ENCODE measurements at regions not wholly inside any gene's neighbourhood (a gene's known extent, or its start where the extent isn't known, plus 50 kb on each side); places are given as distances from the start of the nearest gene placed in this dataset.

DNA sequence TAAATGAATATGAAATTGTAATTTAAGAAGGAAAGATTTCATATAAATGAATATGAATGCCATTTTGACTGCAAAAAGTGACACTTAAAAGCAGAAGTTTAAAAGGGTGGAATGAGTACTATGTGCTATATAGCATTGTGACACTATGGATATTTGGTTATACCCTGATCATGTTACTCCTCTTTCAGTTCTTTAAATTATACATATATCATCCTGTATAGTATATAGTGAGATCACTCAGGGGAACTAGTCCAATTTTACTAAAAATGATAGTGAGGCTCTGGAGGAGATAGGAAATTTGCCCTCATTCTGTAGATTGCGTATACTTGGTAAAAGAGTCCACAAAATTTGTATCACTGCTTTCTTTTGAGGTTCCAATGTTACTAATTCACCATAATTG lies 155.7 kb upstream of the BTG1 start:
- DNase-seq (no peak), ATAC-seq (no peak)
- 100% methylated on average over 1 of the region's 1 CpG for WGBS
- intact Hi-C loops (cut with DNase I): no loop called here
- no peak overlapping the region for H3K27ac ChIP-seq (ENCODE audit: low read length)
- no peak overlapping the region for H3K4me3 ChIP-seq (ENCODE audit: low read length)
- H3K27me3 ChIP-seq (ENCODE audit: control insufficient read depth, insufficient read depth): no peaks in the 10 kb centered on the region
- H3K4me1 ChIP-seq (ENCODE audit: control insufficient read depth, insufficient read depth, low read length): peaks cover 5% of the 10 kb centered on the region
- no peaks in the 10 kb centered on the region for H3K9me3 ChIP-seq (ENCODE audit: control insufficient read depth, low read length)

DNA sequence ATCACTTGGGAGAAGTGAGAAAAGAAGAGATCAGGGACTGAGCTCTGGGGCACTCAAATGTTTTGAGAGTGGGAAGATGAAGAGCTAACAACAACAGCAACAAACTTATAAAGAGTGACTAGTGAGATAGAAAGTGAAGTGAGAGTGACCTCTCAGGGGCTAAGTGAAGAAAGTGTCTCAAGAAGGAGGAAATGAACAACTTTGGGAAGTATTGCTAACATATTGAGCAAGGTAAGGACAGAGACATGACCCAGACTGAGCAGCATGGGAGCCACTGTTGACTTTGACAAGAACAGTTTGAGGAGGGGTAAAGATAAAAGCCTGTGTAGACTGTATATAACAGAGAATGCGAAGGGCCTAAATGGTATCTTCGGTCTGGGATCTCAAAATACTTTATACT lies 155.1 kb upstream of the BTG1 start:
- no peak for ATAC-seq
- Histone ChIP-seq H3K4me3 (ENCODE audit: low read length) (no peak overlapping the region), H3K9me3 (ENCODE audit: control insufficient read depth, low read length) (no peaks in the 10 kb centered on the region), H3K27me3 (ENCODE audit: control insufficient read depth, insufficient read depth) (no peaks in the 10 kb centered on the region), H3K27ac (ENCODE audit: low read length) (no peak overlapping the region), H3K4me1 (ENCODE audit: control insufficient read depth, insufficient read depth, low read length) (peaks cover 5% of the 10 kb centered on the region)
- DNase-seq: no peak
- intact Hi-C loops (cut with DNase I): no loop called here
- WGBS: 97% methylated on average over 2 of the region's 2 CpGs

DNA sequence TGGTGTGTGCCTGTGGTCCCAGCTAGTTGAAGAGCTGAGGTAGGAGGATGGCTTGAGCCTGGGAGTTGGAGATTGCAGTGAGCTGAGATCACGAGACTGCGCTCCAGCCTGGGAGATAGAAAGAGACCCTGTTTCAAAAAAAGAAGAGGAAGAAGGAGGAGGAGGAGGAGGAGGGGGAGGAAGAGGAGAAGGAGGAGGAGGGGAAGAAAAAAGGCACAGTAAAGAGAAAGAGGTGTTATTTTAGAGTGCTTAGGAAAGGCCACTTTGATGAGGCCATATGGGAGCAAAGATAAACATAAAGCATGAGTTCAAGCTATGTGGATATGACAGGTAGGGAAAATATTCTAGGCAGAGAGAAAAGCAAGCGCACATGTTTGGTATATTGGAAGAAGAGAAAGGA lies 154.1 kb upstream of the BTG1 start:
- WGBS: 96% methylated on average over 3 of the region's 3 CpGs
- H3K27me3 ChIP-seq (ENCODE audit: control insufficient read depth, insufficient read depth): no peaks in the 10 kb centered on the region
- intact Hi-C loops (cut with DNase I): no loop called here
- H3K27ac ChIP-seq (ENCODE audit: low read length): no peak overlapping the region
- no peaks in the 10 kb centered on the region for H3K9me3 ChIP-seq (ENCODE audit: control insufficient read depth, low read length)
- H3K4me1 ChIP-seq (ENCODE audit: control insufficient read depth, insufficient read depth, low read length): peaks cover 5% of the 10 kb centered on the region
- no peak overlapping the region for H3K4me3 ChIP-seq (ENCODE audit: low read length)
- DNase-seq (no peak), ATAC-seq (no peak)

DNA sequence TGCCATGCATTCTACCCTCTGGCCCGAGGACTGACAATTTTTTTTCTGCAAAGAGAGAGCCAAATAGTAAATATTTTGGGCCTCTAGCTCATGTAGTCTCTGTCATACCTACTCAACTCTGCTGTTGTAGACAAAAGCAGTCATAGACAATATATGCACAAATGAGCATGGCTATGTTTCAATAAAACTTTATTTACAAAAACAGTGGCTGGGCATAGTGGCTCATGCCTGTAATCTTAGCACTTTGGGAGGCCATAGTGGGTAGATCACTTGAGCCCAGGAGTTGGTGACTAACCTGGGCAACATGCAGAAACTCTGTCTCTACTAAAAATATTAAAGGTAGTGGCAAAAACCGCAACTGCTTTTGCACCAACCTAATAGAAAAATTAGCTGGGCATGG lies 153.7 kb upstream of the BTG1 start:
- WGBS: 78% methylated on average over 2 of the region's 2 CpGs
- Histone ChIP-seq H3K27ac (ENCODE audit: low read length) (no peak overlapping the region), H3K27me3 (ENCODE audit: control insufficient read depth, insufficient read depth) (no peaks in the 10 kb centered on the region), H3K9me3 (ENCODE audit: control insufficient read depth, low read length) (no peaks in the 10 kb centered on the region), H3K4me3 (ENCODE audit: low read length) (no peak overlapping the region), H3K4me1 (ENCODE audit: control insufficient read depth, insufficient read depth, low read length) (peaks cover 5% of the 10 kb centered on the region)
- intact Hi-C loops (cut with DNase I): no loop called here
- DNase-seq (no peak), ATAC-seq (no peak)

DNA sequence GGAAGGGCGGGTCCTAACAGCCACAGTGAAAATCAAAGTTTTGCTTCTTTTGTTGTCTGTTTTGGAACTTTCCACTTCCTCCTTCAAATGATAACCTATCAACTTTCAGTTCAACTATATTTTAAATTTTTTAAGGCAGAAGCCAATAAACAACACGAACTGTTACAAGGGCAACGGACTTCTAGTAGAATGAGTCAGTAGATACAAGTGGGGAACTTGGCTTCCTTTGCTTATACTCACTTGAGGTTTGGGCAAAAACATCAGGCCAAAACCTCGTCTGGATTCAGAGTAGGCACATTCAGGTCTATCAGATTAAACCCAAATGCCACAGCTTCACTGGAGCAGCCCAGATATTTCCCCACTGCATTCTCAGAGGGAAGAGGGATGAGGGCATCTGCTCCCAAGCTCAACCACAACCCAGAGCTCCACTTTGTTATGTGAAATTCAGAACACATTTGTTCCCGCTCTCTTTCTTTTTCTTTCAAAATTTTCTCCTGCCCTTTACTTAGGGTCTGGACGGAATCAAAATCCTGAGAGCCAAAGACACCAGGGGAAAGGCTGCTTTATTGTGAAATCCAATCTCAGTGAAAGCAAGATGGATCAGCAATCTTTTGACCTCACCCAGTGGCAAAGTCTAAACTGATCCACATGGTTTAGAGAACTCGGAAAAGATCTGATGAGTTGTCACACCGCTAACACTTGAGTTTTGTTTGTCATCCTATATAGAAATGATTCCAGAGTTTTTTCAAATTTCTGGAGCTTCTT lies 152.5 kb upstream of the BTG1 start:
- DNase-seq: peak in 1 of 3 donors; percentile 22
- H3K27ac ChIP-seq (ENCODE audit: low read length): peak overlapping the region; percentile 98

DNA sequence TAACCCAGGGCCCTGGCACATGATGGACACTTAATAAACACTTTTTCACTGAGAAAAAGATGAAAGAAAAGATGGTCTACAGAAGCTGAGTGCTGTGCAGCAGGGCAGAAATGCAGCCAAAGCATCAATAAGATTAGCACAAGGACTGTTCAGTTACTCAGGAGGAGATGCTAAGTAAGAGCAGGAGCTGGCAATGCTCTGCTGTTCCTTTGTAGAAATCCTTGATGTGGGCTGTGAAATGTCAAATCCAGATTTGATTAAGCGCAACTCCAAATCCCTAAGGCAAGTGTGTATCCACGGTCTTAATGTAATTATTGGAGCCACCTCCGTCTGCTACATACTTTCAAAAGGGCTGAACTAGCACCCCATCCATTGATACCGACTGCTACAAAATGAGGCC lies 151.8 kb upstream of the BTG1 start:
- no peak overlapping the region for H3K4me3 ChIP-seq (ENCODE audit: low read length)
- no peaks in the 10 kb centered on the region for H3K27me3 ChIP-seq (ENCODE audit: control insufficient read depth, insufficient read depth)
- intact Hi-C loops (cut with DNase I): no loop called here
- ATAC-seq (peak; percentile 39 to 59), DNase-seq (no peak)
- 57% methylated on average over 4 of the region's 4 CpGs for WGBS
- H3K4me1 ChIP-seq (ENCODE audit: control insufficient read depth, insufficient read depth, low read length): peaks cover 5% of the 10 kb centered on the region
- H3K27ac ChIP-seq (ENCODE audit: low read length): peak overlapping the region; percentile 87
- H3K9me3 ChIP-seq (ENCODE audit: control insufficient read depth, low read length): no peaks in the 10 kb centered on the region

More for the DNA sequence above, 152.5 kb upstream of the BTG1 start:
- Histone ChIP-seq H3K27me3 (ENCODE audit: control insufficient read depth, insufficient read depth) (no peaks in the 10 kb centered on the region), H3K4me1 (ENCODE audit: control insufficient read depth, insufficient read depth, low read length) (peaks cover 5% of the 10 kb centered on the region), H3K4me3 (ENCODE audit: low read length) (no peak overlapping the region), H3K9me3 (ENCODE audit: control insufficient read depth, low read length) (no peaks in the 10 kb centered on the region)
- peak; percentile 89 to 94 for ATAC-seq
- intact Hi-C loops (cut with DNase I): no loop called here
- 52% methylated on average over 8 of the region's 8 CpGs for WGBS

DNA sequence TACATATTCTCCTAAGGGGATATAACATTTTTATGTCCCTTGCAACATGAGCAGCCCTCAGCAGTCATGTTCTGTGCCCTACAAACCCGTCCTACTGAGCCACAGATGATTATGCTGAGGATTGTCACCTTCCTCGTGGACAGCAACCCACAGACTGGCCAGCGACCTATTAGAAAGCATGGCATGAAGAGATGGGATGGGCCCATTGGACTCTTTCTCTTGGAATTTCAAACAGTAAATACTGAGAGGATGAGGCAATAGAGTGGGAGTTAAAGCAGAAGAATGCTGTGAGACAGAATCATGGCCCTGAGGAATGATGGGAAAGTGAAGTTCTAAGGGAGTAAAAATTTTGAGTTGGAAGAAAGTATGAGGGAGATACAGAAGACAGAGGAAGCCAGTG lies 149.9 kb upstream of the BTG1 start:
- Histone ChIP-seq H3K4me3 (ENCODE audit: low read length) (no peak overlapping the region), H3K9me3 (ENCODE audit: control insufficient read depth, low read length) (no peaks in the 10 kb centered on the region), H3K27me3 (ENCODE audit: control insufficient read depth, insufficient read depth) (no peaks in the 10 kb centered on the region), H3K27ac (ENCODE audit: low read length) (no peak overlapping the region), H3K4me1 (ENCODE audit: control insufficient read depth, insufficient read depth, low read length) (peaks cover 5% of the 10 kb centered on the region)
- ATAC-seq (no peak), DNase-seq (no peak)
- WGBS: 92% methylated on average over 3 of the region's 3 CpGs
- intact Hi-C loops (cut with DNase I): no loop called here

DNA sequence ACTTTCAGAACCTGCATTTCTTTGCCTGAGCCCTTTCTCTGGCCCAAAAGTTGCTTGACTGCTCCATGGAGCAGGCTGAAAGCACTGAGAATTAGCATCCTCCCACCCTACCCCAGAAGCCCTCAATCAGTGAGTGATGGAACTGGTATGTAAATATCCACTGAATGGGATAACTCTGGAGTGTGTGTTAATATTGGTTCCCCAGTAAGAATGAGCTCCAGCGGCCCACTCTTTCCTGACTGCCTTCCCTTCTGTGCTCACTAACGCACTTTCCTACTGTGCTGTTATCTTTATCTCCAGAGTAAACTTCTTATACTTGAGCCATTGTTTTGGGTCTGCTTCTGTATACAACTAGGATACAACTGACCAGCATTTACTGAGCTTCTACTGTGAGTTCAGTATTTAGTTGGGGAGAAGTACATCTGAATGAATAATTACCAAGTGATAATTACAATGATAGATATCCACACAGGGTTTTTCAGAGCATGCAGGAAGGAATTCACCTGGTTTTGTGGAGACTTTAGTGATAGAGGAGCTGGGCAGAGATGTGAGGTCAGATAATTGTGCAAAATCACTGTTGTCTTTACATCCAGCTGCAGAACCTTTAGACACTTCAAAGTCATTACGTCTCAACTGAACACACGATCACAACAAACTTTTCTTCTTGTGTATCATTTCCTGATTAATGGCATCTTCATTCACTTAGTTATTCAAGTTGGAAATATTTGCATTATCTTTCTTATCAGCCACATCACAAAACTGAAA lies 149.2 kb upstream of the BTG1 start:
- Histone ChIP-seq H3K9me3 (ENCODE audit: control insufficient read depth, low read length) (no peaks in the 10 kb centered on the region), H3K27ac (ENCODE audit: low read length) (no peak overlapping the region), H3K4me3 (ENCODE audit: low read length) (no peak overlapping the region), H3K27me3 (ENCODE audit: control insufficient read depth, insufficient read depth) (no peaks in the 10 kb centered on the region), H3K4me1 (ENCODE audit: control insufficient read depth, insufficient read depth, low read length) (peaks cover 7% of the 10 kb centered on the region)
- DNase-seq (no peak), ATAC-seq (no peak)
- intact Hi-C loops (cut with DNase I): no loop called here
- WGBS: 85% methylated on average over 4 of the region's 4 CpGs

DNA sequence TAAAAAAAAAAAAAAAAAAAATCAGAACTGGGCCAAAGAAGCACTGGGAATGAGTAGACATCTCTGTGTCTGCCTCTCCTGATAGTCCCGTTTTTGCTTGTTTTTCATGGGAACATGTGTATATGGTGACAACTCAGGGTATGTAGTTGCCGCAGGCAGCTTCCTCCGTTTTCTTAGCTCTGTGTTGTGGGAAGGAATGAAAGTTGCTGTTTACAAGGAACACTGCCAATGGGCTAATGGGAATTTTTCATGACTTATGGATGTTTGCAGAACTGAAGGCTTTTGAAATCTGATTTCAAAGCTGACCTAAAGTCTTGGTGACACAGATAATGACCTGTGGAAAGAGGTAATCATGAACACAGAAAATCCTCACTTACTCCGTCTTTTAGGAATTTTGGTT lies 146.4 kb upstream of the BTG1 start:
- intact Hi-C loops (cut with DNase I): no loop called here
- peaks cover 3% of the 10 kb centered on the region for H3K4me1 ChIP-seq (ENCODE audit: control insufficient read depth, insufficient read depth, low read length)
- ATAC-seq (no peak), DNase-seq (no peak)
- H3K27me3 ChIP-seq (ENCODE audit: control insufficient read depth, insufficient read depth): no peaks in the 10 kb centered on the region
- no peak overlapping the region for H3K27ac ChIP-seq (ENCODE audit: low read length)
- H3K9me3 ChIP-seq (ENCODE audit: control insufficient read depth, low read length): no peaks in the 10 kb centered on the region
- WGBS: 88% methylated on average over 4 of the region's 4 CpGs
- no peak overlapping the region for H3K4me3 ChIP-seq (ENCODE audit: low read length)

DNA sequence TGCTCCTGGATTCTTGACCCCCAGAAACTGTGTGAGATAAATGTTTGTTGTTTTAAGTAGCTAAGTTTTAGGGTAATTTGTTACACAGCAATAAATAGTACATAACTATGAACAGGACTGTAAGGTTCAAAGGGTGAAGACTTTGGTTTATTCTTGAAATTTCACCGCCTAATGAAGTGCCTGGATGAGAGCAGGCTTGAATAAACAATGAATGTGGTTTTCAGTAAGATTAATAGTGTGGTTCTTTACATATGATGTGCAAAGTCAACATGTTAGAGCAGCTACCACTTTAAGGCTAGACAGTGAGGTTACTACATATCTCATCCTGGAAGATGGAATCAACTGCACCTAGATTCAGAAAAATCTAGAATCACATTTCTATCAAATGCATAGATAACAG lies 145.2 kb upstream of the BTG1 start:
- no peak for ATAC-seq
- Histone ChIP-seq H3K27me3 (ENCODE audit: control insufficient read depth, insufficient read depth) (no peaks in the 10 kb centered on the region), H3K4me1 (ENCODE audit: control insufficient read depth, insufficient read depth, low read length) (peaks cover 2% of the 10 kb centered on the region), H3K9me3 (ENCODE audit: control insufficient read depth, low read length) (no peaks in the 10 kb centered on the region), H3K4me3 (ENCODE audit: low read length) (no peak overlapping the region), H3K27ac (ENCODE audit: low read length) (no peak overlapping the region)
- no peak for DNase-seq
- 95% methylated on average over 1 of the region's 1 CpG for WGBS
- intact Hi-C loops (cut with DNase I): no loop called here

DNA sequence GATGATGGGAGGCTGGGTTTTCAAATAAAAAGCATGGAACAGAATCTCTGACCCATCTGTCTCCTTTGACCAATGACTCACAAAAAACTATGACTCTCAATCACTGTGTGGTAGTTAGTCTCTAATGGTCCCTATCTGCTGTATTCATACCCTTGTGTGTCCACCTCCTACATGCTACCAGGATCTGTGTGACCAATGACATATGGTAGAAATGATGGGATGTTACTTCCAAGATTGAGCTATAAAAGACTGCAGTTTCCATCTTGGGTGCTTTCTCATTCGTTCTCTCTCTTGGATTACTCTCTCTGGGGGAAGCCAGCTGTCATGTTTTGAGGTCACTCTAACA lies 144.7 kb upstream of the BTG1 start:
- Histone ChIP-seq H3K4me3 (ENCODE audit: low read length) (no peak overlapping the region), H3K9me3 (ENCODE audit: control insufficient read depth, low read length) (no peaks in the 10 kb centered on the region), H3K4me1 (ENCODE audit: control insufficient read depth, insufficient read depth, low read length) (peaks cover 2% of the 10 kb centered on the region), H3K27ac (ENCODE audit: low read length) (no peak overlapping the region), H3K27me3 (ENCODE audit: control insufficient read depth, insufficient read depth) (no peaks in the 10 kb centered on the region)
- intact Hi-C loops (cut with DNase I): no loop called here
- 89% methylated on average over 1 of the region's 1 CpG for WGBS
- ATAC-seq (no peak), DNase-seq (no peak)

All from right cardiac atrium (tissue), 5 donors.